GM19035 (cell line): ENCODE measurements at regions not wholly inside any gene's neighbourhood (a gene's known extent, or its start where the extent isn't known, plus 50 kb on each side); places are given as distances from the start of the nearest gene placed in this dataset.

Experiments
- ATAC-seq: cut with Tn5 transposase; IDR thresholded peaks from one replicate; pipeline ENCODE4 v1.9.1; 2021; ENCODE audit not compliant: unreplicated experiment

- ATAC-seq, result no peak
Observed at GRCh38 chr2:23241121-23241520, 143.9 kb upstream of the KLHL29 start.

GRCh38 chr2:23241611-23242245 lies 143.3 kb upstream of the KLHL29 start:
- ATAC-seq, result no peak

- ATAC-seq, result no peak
Observed at GRCh38 chr2:23243073-23243659, 141.8 kb upstream of the KLHL29 start.

GRCh38 chr2:23244617-23245016 lies 140.4 kb upstream of the KLHL29 start:
- ATAC-seq, result no peak

- no peak for ATAC-seq
Observed at GRCh38 chr2:23246992-23247683, 137.8 kb upstream of the KLHL29 start.

GRCh38 chr2:23248667-23249066 lies 136.3 kb upstream of the KLHL29 start:
- ATAC-seq, result no peak

- ATAC-seq, result no peak
Observed at GRCh38 chr2:23249348-23249747, 135.6 kb upstream of the KLHL29 start.

- no peak for ATAC-seq
Observed at GRCh38 chr2:23250371-23250770, 134.6 kb upstream of the KLHL29 start.

GRCh38 chr2:23256643-23257042 lies 128.3 kb upstream of the KLHL29 start:
- ATAC-seq, result no peak

- ATAC-seq, result no peak
Observed at GRCh38 chr2:23260621-23261020, 124.4 kb upstream of the KLHL29 start.

- ATAC-seq, result no peak
Observed at GRCh38 chr2:23268467-23269263, 116.3 kb upstream of the KLHL29 start.

GRCh38 chr2:23269747-23270146 lies 115.2 kb upstream of the KLHL29 start:
- no peak for ATAC-seq

GRCh38 chr2:23270810-23271209 lies 114.2 kb upstream of the KLHL29 start:
- no peak for ATAC-seq

- no peak for ATAC-seq
Observed at GRCh38 chr2:23271230-23271629, 113.7 kb upstream of the KLHL29 start.

- ATAC-seq, result no peak
Observed at GRCh38 chr2:23273786-23274185, 111.2 kb upstream of the KLHL29 start.

GRCh38 chr2:23280401-23280800 lies 104.6 kb upstream of the KLHL29 start:
- ATAC-seq, result no peak

- no peak for ATAC-seq
Observed at GRCh38 chr2:23283653-23284052, 101.3 kb upstream of the KLHL29 start.

- ATAC-seq, result no peak
Observed at GRCh38 chr2:23285091-23285800, 99.7 kb upstream of the KLHL29 start.

- ATAC-seq, result no peak
Observed at GRCh38 chr2:23286031-23286757, 98.8 kb upstream of the KLHL29 start.
